KG1 (cell line): ENCODE measurements at regions not wholly inside any gene's neighbourhood (a gene's known extent, or its start where the extent isn't known, plus 50 kb on each side); places are given as distances from the start of the nearest gene placed in this dataset.

ENCODE experiments used
- DNase-seq: peaks from one replicate; lab custom pipeline; 2025; lab: John Stamatoyannopoulos, UW

DNA sequence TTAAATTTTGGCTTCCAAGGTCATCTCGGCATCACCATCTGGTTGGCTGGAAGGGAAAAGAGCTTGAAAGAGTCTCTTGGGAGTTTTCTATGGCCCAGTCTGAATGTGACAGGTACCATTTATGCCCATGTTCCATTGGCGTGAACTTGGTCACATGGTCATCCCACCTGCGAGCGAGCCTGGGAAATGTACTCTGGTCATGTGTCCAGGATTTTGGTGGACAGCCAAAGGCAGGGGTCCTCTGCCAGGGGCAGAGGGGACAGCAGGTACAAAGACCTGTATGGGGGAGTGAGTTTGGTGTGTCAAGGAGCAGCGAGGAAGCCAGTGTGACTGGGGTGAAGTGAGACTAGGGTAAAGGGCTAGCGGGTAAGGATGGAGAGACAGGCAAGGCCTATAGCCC, 112.6 kb downstream of the CDC5L start:
- no peak for DNase-seq

DNA sequence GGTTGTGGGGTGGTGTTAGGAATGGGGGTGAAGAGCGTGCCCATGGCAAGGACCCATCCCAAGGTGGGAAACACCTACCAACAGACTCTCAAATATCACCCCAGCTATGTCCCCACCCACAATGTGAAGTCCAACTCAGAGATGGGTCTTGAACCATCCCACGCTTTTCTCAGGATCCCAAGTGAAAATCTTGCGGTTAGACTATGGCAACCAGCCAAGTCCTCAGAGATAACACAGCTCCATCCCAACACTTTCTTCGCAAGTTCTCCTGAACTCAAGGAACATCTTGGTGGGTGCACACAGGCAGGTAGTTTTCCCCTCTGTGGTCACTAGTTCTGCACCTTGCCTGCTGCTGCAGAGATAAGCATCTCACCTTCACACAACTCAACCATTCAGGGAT, 116.0 kb downstream of the CDC5L start:
- DNase-seq: no peak

DNA sequence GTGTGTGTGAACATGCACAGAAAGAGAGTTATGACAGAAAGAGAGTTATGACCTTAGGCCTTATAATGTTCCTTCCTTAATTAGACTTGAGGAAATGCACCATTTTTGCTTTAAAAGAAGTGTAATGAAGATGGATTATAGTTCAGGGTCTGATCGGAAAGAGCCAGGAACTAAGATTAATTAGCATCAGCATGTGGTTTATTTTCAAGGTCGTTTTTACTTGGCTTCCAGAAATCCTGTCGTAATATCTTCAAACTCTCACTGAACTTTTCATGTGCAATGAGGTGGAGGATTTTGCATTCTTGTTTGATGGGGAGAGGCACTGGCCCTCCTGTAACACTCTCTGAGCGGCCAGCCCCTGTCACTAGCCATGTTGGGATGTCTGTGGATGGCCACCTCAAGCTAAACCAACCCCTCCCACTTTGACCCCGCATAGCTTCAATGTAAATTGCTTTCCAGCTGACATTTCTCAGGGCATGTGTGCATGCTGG, 116.8 kb downstream of the CDC5L start:
- no peak for DNase-seq

DNA sequence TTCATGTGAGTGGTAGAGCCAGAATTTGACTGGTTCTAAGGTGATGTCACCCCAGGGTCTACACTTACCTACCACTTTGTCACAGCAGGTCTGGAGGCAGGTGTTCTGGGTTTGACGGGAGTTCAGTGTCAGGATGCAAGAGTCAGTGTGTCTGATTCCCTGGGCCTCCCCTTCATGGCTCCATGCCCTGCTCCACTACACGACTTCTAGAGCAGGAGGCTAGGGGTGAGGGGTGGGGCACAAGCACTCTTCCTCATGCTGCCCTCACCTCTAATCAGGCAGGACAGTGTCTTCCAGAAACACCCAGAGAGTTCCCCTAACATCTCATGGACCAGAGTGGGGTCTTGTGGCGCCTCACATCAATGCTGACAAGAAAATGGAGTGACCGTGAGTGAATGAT, 118.2 kb downstream of the CDC5L start:
- no peak for DNase-seq

DNA sequence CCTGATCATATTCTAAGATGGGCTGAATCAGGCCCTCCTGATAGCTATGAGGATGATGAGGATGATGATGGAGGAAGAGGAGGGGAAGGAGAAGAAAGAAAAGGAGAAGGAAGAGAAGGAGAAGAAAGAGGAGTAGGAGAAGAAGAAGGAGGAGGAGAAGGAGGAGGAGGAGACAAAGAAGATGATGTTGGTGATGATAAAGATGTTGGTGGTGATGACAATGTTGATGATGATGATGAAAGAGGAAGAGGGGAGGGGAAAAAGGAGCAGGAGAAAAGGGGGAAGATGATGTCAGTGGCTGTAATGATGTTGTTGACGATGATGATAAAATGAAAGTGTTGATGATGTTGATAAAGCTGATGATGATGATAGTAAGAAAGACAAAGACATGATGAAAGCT, 119.5 kb downstream of the CDC5L start:
- DNase-seq: no peak

DNA sequence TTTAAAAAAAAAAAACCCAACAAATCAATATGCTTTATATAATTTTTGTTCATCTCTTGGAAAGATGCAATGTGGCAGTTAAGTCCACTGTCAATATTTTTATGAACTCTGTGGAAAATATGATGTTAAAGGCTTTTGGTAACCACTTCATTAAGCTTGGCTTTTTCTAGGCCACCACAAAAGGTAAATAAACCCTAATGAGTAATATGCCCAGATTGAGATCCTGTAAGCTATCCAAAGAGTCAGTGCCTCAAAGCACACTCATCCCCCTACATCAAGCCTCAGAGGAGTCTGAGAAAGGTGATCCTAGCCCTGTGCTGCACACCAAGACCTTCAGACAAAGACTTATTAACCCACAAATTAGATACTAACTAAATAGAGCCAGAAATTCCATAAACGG, 121.1 kb downstream of the CDC5L start:
- no peak for DNase-seq

DNA sequence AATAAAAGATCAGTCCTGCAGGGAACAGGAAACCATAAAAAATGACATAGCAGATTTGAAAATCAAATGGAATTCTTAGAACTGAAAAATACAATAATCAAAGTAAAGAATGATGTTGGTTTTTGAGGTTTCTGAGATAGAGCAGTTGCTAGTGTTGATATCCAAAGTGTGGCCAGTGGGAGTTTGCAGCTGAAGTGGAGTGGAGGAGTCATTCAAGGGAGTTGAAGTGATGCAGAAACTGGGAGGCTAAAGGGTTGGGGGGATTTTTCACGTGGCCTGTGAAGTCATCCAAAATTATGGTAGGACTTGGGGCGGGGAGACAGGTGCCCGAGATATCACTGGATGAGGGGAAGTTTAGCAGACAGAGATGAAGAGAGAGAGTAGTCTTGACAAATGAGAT, 123.6 kb downstream of the CDC5L start:
- DNase-seq: no peak

DNA sequence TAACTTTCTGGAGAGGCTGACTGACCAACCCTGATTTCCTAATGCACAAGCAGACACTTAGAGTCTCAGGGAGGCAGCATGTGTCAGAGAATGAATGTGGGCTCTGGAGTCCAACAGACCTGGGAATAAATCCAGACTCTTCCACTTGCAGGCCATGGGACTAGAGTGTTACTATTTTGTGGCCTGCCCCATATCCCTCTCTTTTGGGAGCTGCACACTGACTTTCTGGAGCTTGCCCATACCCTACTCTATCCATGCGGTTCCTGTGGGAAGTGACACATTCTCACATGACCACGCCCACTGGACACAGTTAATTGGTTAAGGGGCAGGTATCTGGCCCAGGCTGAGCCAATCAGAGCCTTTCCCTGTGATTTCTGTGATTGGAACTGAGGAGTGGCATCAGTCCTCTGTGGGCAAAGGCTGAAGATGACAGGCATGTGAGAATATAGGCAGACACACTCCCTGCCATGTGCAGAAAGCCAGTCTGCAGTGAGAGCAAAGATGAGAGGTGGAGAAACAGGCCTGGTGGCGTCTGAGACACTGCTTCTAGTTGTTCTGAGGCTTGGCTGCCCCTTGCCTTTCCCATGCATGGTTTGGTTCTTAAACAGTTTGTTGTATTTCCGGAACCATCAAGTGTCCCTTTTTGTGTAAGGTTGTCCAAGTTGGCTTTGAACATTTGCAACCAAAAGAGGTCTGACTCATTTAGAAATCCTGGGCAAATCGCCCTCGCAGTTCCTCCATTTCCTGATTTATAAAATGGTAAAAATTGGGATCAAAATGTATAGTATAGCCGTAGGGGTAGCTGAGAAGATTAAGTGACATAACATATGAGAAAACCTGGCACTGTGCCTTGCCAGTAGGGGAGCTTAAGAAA, 125.6 kb downstream of the CDC5L start:
- no peak for DNase-seq

DNA sequence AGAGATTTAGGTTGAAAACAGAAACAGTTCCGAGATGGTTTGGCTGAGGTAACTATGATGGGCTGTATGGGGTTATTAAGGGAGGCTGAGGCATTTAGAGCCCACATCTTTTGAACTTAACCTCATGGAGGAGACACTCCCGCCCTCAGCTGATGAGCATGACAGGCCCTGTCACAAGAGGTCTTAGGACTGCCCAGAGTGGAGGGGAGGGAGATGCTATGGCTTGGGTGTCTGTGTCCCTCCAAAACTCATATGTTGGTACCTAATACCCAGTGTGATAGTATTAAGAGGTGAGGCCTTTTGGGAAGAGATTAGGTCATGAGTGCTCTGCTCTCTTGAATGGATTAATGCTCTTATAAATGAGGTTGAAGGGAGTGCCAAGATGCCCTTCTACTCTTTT, 126.6 kb downstream of the CDC5L start:
- no peak for DNase-seq

DNA sequence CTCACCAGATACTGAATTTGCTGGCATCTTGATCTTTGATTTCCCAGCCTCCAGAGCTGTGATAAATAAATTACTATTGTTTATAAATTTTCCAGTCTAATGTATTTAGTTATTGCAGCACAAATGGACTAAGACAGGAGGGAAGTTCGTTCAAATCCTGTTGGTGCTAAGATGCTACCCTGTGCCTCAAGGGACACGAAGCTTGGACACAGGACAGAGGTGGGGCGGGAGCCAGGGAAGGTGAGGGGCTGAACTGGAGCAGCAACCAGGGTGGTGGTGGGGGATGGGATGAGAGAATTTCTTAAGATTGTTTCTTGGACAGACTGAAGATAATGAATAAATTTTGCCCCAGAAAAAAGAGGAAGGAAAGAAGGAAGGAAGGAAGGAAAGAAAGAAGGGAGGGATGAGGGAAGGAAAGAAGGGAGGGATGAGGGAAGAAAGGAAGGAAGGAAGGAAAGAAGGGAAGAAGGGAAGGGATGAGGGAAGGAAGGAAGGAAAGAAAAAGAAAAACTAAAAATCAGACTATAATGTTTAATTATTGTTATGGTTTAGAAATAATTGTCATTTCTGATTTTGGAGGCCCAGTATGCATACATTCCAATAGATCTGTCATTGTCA, 127.2 kb downstream of the CDC5L start:
- DNase-seq: no peak

DNA sequence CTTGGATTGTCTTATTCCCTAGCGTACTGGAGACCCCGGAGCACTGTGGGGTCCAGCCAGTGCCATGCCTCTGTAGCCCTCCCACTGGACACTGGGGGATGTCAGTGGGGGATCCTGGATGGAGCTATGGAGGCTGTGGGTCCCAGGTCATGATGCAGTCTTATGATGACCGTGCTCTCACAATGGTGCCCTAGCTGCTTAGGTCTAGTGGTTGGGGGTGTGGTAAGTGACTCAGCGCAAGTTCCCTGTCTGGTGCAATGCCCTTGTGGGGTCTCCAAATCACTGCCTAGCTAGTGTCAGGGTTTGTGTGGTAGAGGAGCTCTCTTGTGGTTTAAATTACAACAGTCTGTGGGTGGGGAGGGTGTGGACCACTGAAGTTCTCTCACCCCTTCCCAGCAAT, 135.4 kb downstream of the CDC5L start:
- DNase-seq: no peak

DNA sequence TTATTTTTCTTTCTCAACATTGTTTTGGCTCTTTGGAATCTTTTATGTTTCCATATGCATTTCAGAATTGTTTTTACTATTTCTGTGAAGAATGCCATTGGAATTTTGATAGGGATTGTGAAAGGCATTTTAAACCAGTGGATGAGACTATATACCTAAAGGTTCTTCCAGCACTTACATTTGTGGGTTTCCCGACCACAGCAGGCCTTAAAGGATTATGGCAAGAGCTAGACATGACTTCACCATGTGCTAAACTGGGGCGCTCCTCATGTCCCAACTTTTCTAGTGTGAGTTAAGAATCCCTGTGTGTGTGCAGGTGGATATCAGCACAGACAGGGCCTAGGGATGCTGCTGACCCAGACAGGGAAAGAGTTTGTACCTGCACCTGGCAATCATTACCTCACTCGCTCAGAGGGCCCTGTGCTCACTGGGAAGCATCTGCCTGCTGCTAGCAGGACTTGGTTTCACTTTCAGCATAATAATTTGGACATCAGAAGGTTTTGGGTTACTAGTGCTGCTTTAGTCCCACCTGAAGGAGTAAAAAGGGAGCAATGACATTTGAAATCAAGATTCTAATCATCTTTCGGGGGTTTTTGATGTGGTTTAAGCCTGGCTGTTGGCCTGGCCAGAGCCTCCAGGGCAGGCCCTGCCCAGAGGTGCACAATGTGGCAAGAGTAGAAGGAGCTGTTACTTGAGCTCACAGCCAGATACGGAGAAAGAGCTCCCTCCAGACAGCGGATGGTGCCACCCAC, 137.1 kb downstream of the CDC5L start:
- no peak for DNase-seq

DNA sequence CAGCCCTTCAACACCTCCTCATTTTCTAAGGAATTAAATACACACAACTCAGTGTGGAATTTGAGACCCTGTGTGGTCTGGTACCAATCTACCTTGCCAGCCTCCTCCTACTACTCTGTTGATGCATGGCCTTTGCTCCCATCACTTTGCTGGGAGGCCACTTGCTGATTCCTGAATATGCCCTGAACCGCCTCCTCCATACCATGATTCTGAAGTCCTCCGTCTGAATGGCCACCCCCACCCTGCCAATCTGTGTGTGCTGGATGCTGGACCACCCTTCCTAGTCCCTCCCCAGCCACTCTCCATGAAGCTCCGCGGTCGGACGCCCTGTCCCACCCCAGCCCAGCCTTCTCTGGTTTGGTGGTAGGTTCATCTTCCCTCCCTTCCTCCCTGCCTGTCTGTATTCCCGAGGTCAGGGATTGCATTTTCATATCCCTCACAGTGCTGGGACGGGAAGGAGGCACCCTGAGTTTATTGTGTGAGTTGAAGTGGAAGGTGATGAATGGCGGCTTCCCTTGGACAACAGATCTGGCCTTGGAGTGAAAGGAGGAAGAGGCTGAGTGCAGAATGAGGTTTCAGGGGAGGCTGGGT, 138.3 kb downstream of the CDC5L start:
- no peak for DNase-seq

DNA sequence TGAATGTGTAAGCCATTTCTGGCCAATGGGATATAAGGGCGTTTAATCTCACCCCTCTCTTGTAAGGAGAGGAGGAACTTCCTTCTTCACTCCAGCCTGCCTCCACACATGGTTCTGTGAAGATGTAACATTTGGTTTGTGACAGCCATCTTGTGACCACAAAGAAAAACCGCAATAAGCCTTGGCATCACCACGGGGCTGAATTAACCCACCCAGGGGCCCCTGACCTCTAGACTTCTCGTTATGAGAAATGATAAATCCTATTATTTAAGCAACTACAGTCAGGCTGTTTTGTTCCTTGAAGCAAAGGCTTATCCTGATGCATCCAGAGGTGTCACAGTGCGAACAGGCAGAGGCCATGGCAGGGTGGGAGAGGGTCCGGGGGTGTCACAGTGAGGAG, 139.7 kb downstream of the CDC5L start:
- DNase-seq: peak; percentile 36

DNA sequence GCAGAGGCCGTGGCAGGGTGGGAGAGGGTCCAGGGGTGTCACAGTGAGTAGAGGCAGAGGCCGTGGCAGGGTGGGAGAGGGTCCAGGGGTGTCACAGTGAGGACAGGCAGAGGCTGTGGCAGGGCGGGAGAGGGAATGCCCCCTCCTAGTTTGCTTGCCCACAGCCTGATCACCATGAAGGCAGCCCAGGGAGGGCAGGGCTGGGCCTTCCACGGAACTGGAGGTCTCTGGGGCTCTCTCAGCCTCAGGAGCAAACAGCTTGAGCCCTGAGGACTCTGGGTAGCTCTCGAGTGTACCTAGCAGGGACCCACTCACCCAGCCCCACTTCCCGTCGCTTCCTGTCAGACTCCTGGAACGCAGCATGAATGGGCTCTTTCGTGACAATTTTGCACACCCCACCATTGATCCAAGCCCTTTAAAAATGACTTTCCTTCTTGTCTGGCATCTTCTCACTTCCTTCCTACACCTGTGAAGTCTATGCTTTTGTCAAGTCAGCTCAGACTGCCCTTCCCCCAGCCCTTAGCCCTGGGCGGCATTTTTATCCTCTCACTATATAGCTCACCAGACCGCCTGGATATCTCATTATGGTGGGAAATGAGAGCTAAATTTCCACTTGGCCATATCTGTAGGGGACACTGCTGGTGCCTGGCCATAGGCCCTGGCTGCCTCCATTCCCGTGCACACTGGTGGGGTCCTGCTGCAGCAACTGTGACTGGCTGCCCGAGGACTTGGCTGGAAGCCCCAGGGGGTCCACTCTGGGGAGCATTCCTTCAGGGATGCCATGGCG, 140.3 kb downstream of the CDC5L start:
- DNase-seq: no peak

DNA sequence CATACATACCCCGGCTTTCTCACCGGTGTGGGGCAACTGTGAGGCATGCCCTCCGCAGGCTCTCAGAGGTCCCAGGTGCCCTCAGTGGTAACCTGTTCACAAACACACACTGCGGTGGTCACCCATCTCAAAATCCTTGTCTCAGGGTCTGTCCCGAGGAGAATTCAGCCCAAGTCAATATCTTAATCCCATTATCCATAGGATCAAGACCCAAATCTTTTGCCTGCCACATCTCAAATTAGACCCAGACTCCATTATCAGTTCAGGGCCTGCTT, 140.8 kb downstream of the CDC5L start:
- no peak for DNase-seq

DNA sequence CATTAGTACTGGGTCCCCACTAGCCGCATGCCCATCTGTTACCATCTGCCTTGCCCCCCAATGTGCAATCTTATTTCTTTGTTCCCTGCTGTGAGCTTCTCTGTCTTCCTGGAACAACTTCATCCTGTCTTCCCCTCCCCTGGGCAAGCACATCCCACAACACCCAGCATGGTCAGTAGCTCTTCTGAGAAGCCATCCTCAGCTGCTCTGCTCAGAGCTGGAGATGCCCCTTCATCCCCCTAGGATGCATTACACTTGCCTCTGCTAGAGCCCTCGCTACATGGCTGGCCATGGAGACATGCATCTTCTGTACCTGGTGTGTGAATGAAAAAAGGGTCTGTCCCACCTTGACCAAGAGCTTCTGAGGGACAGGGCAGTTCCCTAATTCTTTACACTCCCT, 141.2 kb downstream of the CDC5L start:
- DNase-seq: no peak

DNA sequence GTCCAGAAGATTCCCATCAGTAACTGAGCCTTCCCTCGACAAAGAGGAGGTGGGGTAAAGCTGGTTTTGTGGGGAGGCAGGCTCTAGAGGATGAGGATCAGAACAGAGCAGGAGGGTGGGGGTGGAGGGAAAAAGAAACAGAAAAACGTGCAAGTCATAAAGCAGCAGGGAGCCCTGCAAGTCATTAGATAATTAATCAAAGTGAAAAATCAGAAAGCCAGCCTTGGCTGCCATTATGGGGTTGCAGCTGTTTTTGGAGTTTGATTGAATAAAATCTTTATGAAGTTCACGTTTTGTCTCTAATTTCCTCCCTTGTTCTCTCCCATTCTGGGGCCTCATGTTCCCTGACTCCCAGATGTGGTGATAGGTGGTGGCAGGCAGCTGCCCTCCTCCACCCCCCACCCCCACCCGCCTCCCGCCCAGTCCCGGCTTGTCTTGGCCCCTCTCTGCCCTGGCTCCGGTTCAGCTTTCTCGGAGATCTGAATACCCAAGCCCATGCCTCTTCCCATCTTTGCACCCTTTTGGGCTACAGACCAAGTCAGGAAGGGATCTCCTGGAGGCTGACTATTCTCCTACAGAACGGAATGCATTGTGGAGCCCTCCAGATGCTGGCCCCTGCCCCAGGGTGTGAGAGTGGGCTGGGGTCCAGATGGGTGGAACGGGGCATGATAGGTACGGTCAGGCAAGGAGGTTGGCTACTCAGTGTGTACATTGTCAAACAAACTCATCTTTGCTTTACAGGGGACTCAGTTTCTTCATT, 141.8 kb downstream of the CDC5L start:
- DNase-seq: no peak

DNA sequence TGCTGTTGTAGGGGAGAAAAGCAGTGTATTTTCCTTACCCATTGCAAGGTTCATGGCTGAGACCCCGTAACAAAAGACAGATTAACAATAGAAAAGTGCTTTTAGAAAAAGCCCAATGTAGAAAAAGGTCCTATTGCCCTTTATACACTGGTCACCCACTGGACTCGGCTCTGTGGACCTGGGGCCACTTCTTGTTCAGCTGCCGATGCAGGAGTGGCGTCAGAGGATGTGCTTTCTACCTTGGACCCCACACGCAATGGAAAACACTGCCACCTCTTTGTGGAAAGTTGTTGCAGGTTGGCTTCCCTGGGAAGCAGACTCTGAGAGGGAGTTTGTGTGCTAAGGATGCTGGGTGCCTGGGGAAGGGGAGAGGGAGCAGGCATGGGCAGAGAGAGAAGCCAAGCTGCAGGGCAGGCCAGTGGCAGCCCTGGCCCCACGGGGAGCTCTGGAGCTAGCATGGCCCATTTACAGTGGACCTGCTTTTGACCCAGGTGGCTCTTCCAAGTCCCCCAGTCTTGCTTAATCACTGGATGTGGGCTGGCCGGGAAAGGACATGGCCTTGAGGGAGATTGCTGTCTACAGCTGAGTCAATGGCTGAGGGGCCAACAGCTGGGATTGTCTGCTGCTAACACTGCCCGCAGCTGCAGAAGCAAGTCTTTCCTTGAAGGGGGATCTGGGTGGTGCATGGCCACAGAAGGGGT, 142.9 kb downstream of the CDC5L start:
- DNase-seq: no peak

DNA sequence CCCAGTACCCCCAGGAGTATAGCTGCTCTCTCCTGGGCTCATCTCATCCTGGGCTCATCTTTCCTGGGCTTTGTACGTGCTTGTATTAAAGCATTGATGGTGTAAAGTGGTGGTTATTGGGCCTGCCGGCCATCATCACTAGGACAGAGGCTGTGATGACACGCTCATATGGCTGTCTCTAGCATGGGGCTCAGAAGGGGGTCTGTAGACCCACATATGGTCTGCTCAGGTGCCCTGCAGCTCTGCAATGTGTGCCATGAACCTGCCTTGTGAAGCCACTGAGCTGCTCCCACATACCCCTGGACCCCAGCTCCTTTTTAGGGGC, 143.4 kb downstream of the CDC5L start:
- no peak for DNase-seq
